GM12878 (cell line): ENCODE measurements at regions not wholly inside any gene's neighbourhood (a gene's known extent, or its start where the extent isn't known, plus 50 kb on each side); places are given as distances from the start of the nearest gene placed in this dataset.

Experiments
- ATAC-seq: fragments of 200-7000 bp; cut with Tn5 transposase; 3 replicates; pipeline ENCODE4 v1.9.1; 2020; ENCODE audit warnings: mild to moderate bottlenecking, moderate library complexity
- BruUV-seq: library from RNA; stranded (reverse); fragments of 400-500 nt; replicated peaks from 2 replicates; lab custom pipeline; 2021; lab: Mats Ljungman, UMichigan
- CTCF ChIA-PET: fragments of 300-600 bp; sonication (Branson Sonifier 250); formaldehyde crosslinking; extraction: SDS; loops from one replicate; lab custom pipeline; 2021; ENCODE audit warnings: inconsistent platforms; lab: Yijun Ruan, JAX
- POLR2A ChIA-PET: fragments of 350-600 bp; formaldehyde crosslinking; extraction: SDS; loops from one replicate; lab custom pipeline; 2021; ENCODE audit warnings: inconsistent platforms; lab: Charles Lee
- RAD21 ChIA-PET: fragments of 300-600 bp; sonication (Branson Sonifier 250); formaldehyde crosslinking; loops from one replicate; lab custom pipeline; 2023; ENCODE audit warnings: antibody characterized with exemption; ENCODE audit not compliant: unreplicated experiment; lab: Charles Lee
- SMC1A ChIA-PET: fragments of 300-600 bp; sonication (Branson Sonifier 250); formaldehyde crosslinking; loops from one replicate; lab custom pipeline; 2023; ENCODE audit not compliant: unreplicated experiment, uncharacterized antibody; lab: Charles Lee
- DNase-seq: peaks from one replicate; pipeline ENCODE4 v3.0.0-alpha.2; 2011; ENCODE audit warnings: low read depth, low spot score
- FAIRE-seq: peaks from 3 replicates; lab custom pipeline; 2011; peaks lifted over from hg19 to GRCh38; lab: Jason Lieb, UNC
- H2AFZ ChIP-seq: 2 replicates; pipeline ENCODE4 v1.6.0; 2011; ENCODE audit warnings: low read depth, low read length, control low read depth; ENCODE audit not compliant: control insufficient read depth
- H3K27ac ChIP-seq: 2 replicates; pipeline ENCODE4 v1.5.1; 2011; ENCODE audit warnings: control low read depth; ENCODE audit not compliant: control insufficient read depth, insufficient read depth
- H3K27me3 ChIP-seq, 2 experiments: replicated peaks in 1 of 2; 2 replicates each; pipeline versions ENCODE4 v1.6.0 to v1.6.1; 2011; ENCODE audit warnings: low read length in 1 of 2; ENCODE audit not compliant: control insufficient read depth in 2 of 2, insufficient read depth in 2 of 2
- H3K36me3 ChIP-seq, 2 experiments: 2 replicates each; pipeline ENCODE4 v1.5.1; 2011; ENCODE audit warnings: low read length in 1 of 2; ENCODE audit not compliant: control insufficient read depth in 2 of 2, insufficient read depth in 2 of 2
- H3K4me1 ChIP-seq: 2 replicates; pipeline ENCODE4 v1.6.1; 2011; ENCODE audit warnings: mild to moderate bottlenecking, low read length, moderate library complexity, mixed read lengths; ENCODE audit not compliant: control insufficient read depth, insufficient read depth
- H3K4me2 ChIP-seq: 2 replicates; pipeline ENCODE4 v1.6.0; 2011; ENCODE audit warnings: control low read depth; ENCODE audit not compliant: control insufficient read depth, insufficient read depth
- H3K4me3 ChIP-seq: fragments of 200-600 bp; sonication (generic); 2 replicates; pipeline ENCODE4 v1.5.1; 2016
- H3K79me2 ChIP-seq: 2 replicates; pipeline ENCODE4 v1.6.0; 2011; ENCODE audit warnings: low read length; ENCODE audit not compliant: control insufficient read depth, insufficient read depth
- H3K9ac ChIP-seq: 2 replicates; pipeline ENCODE4 v1.8.0; 2011; ENCODE audit warnings: low read length, control low read depth, mixed read lengths; ENCODE audit not compliant: control insufficient read depth, insufficient read depth
- H3K9me3 ChIP-seq: replicated peaks from 3 replicates; pipeline ENCODE4 v1.5.1; 2011; ENCODE audit warnings: mild to moderate bottlenecking, low read length; ENCODE audit not compliant: control insufficient read depth, insufficient read depth
- H4K20me1 ChIP-seq: 2 replicates; pipeline ENCODE4 v1.6.0; 2011; ENCODE audit not compliant: control insufficient read depth, insufficient read depth
- BRCA1 ChIP-seq: IDR thresholded peaks from 2 replicates; pipeline ENCODE4 v1.6.1; 2011; ENCODE audit warnings: low read depth, low read length, improper control_type of control experiment
- EGR1 ChIP-seq, 2 experiments: IDR thresholded peaks; 1 replicate in 1 of 2; 2 replicates in 1 of 2; pipeline ENCODE4 v1.6.1; 2011 to 2012; ENCODE audit warnings: low read depth in 2 of 2, low read length in 2 of 2, borderline replicate concordance in 1 of 2, mild to moderate bottlenecking in 1 of 2, moderate library complexity in 1 of 2
- FOS ChIP-seq: IDR thresholded peaks from 3 replicates; pipeline ENCODE4 v1.6.1; 2011; ENCODE audit warnings: borderline replicate concordance; ENCODE audit not compliant: insufficient read length; ENCODE audit errors: extremely low read depth
- HCFC1 ChIP-seq: fragments of 150-350 bp; IDR thresholded peaks from 2 replicates; pipeline ENCODE4 v1.6.1; 2014; ENCODE audit warnings: low read length
- HDAC2 ChIP-seq: fragments of 200-600 bp; sonication (generic); IDR thresholded peaks from 2 replicates; pipeline ENCODE4 v1.6.1; 2017
- IKZF1 ChIP-seq: fragments of 450-650 bp; conservative IDR thresholded peaks from 2 replicates; pipeline ENCODE4 v1.6.1; 2017; ENCODE audit warnings: antibody characterized with exemption, mild to moderate bottlenecking
- PAX8 ChIP-seq: fragments of 450-650 bp; IDR thresholded peaks from 2 replicates; pipeline ENCODE4 v1.6.1; 2017; ENCODE audit warnings: mild to moderate bottlenecking, moderate library complexity
- SP1 ChIP-seq: IDR thresholded peaks from one replicate; pipeline ENCODE4 v1.6.1; 2011; ENCODE audit warnings: low read depth, low read length
- WGBS: methylation state at CpG from one replicate; pipeline ENCODE4 v1.1.6; 2016; ENCODE audit warnings: low lambda C conversion rate; ENCODE audit not compliant: insufficient replicate concordance, insufficient coverage; ENCODE audit errors: missing lambda C conversion rate; 5-methylcytosine and 5-hydroxymethylcytosine counted together
- in situ Hi-C: fragments of 300-500 bp; cut with MboI; formaldehyde crosslinking; loops from 9 replicates; pipeline ENCODE4 v1.14.3; 2018; ENCODE audit warnings: mixed read lengths
- intact Hi-C: fragments of 100-400 bp; cut with micrococcal nuclease; formaldehyde crosslinking; loops from one replicate; pipeline ENCODE4 v1.14.2; 2022; ENCODE audit not compliant: unreplicated experiment
- TF ChIP-seq, protein P1 (sequence below): fragments of 450-650 bp; IDR thresholded peaks from 2 replicates; pipeline ENCODE4 v1.6.1; 2018; ENCODE audit warnings: mild to moderate bottlenecking, low read depth, moderate library complexity; ENCODE audit not compliant: partially characterized antibody
- TF ChIP-seq, protein P2 (sequence below): fragments of 450-650 bp; IDR thresholded peaks from 2 replicates; pipeline ENCODE4 v1.6.1; 2018; ENCODE audit warnings: borderline replicate concordance, mild to moderate bottlenecking; ENCODE audit not compliant: partially characterized antibody
- TF ChIP-seq, protein P3 (sequence below): IDR thresholded peaks from 2 replicates; pipeline ENCODE4 v1.6.1; 2012; ENCODE audit warnings: mild to moderate bottlenecking, low read depth, low read length

DNA sequence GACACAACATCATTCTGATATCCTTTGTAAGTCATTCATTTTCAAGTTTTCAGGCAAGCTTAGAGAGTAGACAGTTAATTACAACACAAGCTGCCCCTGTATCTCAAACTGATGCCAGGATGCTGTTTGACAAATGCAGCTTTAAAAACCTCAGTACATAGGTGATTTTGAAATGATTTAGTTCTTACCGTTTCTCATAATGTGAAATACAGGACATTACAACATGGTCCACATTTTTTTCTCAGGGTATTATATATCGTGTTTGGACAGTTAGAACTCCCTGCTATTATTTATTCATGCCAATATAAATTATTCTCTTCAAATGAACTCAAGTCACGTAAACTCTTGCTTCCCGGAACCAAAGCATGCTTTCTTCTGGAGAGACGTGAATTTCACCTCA lies 1013.9 kb downstream of the EPHA3 start:
- SMC1A ChIA-PET, result interaction anchor here (1.2 kb wide), 1 partner anchor 29 kb away, joined by 5 read pairs; no protein-coding TSS in a partner anchor
- H3K4me1 ChIP-seq, result no peaks in the 10 kb centered on the region
- no peak overlapping the region for H3K9ac ChIP-seq
- H3K9me3 ChIP-seq, result no peaks in the 10 kb centered on the region
- in situ Hi-C loops, result no loop called here
- H3K36me3 ChIP-seq, result no peaks in the 10 kb centered on the region
- POLR2A ChIA-PET, result no interaction called here
- H3K4me2 ChIP-seq, result no peak overlapping the region
- no peaks in the 10 kb centered on the region for H3K79me2 ChIP-seq
- ATAC-seq (no peak), DNase-seq (no peak), FAIRE-seq (no peak)
- 36% methylated on average over 5 of the region's 5 CpGs for WGBS
- H2AFZ ChIP-seq, result no peak overlapping the region
- H3K4me3 ChIP-seq, result no peak overlapping the region
- RAD21 ChIA-PET, result interaction anchor here (1.2 kb wide), 1 partner anchor 20 kb away, joined by 4 read pairs; no protein-coding TSS in a partner anchor
- CTCF ChIA-PET, result interaction anchor here (1.1 kb wide), 1 partner anchor 24 kb away, joined by 3 read pairs; no protein-coding TSS in a partner anchor
- intact Hi-C loops, result no loop called here
- H3K27ac ChIP-seq, result no peak overlapping the region
- no peaks in the 10 kb centered on the region for H3K27me3 ChIP-seq
- TF ChIP-seq, protein P1, sequence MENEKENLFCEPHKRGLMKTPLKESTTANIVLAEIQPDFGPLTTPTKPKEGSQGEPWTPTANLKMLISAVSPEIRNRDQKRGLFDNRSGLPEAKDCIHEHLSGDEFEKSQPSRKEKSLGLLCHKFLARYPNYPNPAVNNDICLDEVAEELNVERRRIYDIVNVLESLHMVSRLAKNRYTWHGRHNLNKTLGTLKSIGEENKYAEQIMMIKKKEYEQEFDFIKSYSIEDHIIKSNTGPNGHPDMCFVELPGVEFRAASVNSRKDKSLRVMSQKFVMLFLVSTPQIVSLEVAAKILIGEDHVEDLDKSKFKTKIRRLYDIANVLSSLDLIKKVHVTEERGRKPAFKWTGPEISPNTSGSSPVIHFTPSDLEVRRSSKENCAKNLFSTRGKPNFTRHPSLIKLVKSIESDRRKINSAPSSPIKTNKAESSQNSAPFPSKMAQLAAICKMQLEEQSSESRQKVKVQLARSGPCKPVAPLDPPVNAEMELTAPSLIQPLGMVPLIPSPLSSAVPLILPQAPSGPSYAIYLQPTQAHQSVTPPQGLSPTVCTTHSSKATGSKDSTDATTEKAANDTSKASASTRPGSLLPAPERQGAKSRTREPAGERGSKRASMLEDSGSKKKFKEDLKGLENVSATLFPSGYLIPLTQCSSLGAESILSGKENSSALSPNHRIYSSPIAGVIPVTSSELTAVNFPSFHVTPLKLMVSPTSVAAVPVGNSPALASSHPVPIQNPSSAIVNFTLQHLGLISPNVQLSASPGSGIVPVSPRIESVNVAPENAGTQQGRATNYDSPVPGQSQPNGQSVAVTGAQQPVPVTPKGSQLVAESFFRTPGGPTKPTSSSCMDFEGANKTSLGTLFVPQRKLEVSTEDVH, result no peak
- TF ChIP-seq PAX8 (no peak), HDAC2 (no peak), FOS (no peak), EGR1 (IDR thresholded peaks at IDR 0.05; ENCODE audit: borderline replicate concordance in 1 of 2, low read depth in 2 of 2, low read length in 2 of 2) (no peak), HCFC1 (no peak), IKZF1 (no peak), SP1 (no peak), BRCA1 (no peak)
- TF ChIP-seq, protein P2, sequence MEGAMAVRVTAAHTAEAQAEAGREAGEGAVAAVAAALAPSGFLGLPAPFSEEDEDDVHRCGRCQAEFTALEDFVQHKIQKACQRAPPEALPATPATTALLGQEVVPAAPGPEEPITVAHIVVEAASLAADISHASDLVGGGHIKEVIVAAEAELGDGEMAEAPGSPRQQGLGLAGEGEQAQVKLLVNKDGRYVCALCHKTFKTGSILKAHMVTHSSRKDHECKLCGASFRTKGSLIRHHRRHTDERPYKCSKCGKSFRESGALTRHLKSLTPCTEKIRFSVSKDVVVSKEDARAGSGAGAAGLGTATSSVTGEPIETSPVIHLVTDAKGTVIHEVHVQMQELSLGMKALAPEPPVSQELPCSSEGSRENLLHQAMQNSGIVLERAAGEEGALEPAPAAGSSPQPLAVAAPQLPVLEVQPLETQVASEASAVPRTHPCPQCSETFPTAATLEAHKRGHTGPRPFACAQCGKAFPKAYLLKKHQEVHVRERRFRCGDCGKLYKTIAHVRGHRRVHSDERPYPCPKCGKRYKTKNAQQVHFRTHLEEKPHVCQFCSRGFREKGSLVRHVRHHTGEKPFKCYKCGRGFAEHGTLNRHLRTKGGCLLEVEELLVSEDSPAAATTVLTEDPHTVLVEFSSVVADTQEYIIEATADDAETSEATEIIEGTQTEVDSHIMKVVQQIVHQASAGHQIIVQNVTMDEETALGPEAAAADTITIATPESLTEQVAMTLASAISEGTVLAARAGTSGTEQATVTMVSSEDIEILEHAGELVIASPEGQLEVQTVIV, result no peak
- TF ChIP-seq, protein P3, sequence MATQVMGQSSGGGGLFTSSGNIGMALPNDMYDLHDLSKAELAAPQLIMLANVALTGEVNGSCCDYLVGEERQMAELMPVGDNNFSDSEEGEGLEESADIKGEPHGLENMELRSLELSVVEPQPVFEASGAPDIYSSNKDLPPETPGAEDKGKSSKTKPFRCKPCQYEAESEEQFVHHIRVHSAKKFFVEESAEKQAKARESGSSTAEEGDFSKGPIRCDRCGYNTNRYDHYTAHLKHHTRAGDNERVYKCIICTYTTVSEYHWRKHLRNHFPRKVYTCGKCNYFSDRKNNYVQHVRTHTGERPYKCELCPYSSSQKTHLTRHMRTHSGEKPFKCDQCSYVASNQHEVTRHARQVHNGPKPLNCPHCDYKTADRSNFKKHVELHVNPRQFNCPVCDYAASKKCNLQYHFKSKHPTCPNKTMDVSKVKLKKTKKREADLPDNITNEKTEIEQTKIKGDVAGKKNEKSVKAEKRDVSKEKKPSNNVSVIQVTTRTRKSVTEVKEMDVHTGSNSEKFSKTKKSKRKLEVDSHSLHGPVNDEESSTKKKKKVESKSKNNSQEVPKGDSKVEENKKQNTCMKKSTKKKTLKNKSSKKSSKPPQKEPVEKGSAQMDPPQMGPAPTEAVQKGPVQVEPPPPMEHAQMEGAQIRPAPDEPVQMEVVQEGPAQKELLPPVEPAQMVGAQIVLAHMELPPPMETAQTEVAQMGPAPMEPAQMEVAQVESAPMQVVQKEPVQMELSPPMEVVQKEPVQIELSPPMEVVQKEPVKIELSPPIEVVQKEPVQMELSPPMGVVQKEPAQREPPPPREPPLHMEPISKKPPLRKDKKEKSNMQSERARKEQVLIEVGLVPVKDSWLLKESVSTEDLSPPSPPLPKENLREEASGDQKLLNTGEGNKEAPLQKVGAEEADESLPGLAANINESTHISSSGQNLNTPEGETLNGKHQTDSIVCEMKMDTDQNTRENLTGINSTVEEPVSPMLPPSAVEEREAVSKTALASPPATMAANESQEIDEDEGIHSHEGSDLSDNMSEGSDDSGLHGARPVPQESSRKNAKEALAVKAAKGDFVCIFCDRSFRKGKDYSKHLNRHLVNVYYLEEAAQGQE, result no peak
- BruUV-seq, result no TSS peak
- no peaks in the 10 kb centered on the region for H4K20me1 ChIP-seq
